Hepatocyte (in vitro differentiated cells): ENCODE measurements at regions not wholly inside any gene's neighbourhood (a gene's known extent, or its start where the extent isn't known, plus 50 kb on each side); places are given as distances from the start of the nearest gene placed in this dataset.

ENCODE experiments used
- EZH2 ChIP-seq: fragments of 200-600 bp; sonication (generic); IDR thresholded peaks from 2 replicates; pipeline ENCODE4 v1.6.1; 2016; ENCODE audit warnings: antibody characterized with exemption, mild to moderate bottlenecking, borderline replicate concordance
- EZH2phosphoT487 ChIP-seq: fragments of 200-600 bp; sonication (generic); IDR thresholded peaks from one replicate; pipeline ENCODE4 v1.6.1; 2018; ENCODE audit warnings: antibody characterized with exemption, mild to moderate bottlenecking, low read depth, moderate library complexity; ENCODE audit not compliant: unreplicated experiment, severe bottlenecking
- TF ChIP-seq, protein P1 (sequence below): fragments of 200-600 bp; sonication (generic); IDR thresholded peaks from 2 replicates; pipeline ENCODE4 v1.5.1; 2016; ENCODE audit warnings: antibody characterized with exemption, mild to moderate bottlenecking; ENCODE audit not compliant: poor library complexity

DNA sequence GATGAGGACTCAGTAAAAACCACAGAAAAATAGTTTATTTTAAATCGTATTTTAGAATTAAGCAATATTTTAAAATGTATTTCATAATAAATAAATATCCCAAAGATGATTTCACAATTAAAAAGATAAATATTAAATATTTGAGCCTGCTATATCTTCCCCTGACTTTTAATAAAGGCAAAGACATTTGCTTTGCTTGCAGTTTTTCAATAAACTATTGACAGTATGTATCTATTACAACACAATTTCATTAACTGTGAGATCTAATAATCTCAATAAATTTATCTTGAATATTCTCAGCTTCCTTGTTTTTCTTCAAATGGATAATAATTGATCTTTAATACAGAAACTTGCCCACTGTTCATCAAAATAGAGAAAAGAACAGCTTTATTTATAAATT lies 186.2 kb upstream of the TARS1 start:
- TF ChIP-seq, protein P1, sequence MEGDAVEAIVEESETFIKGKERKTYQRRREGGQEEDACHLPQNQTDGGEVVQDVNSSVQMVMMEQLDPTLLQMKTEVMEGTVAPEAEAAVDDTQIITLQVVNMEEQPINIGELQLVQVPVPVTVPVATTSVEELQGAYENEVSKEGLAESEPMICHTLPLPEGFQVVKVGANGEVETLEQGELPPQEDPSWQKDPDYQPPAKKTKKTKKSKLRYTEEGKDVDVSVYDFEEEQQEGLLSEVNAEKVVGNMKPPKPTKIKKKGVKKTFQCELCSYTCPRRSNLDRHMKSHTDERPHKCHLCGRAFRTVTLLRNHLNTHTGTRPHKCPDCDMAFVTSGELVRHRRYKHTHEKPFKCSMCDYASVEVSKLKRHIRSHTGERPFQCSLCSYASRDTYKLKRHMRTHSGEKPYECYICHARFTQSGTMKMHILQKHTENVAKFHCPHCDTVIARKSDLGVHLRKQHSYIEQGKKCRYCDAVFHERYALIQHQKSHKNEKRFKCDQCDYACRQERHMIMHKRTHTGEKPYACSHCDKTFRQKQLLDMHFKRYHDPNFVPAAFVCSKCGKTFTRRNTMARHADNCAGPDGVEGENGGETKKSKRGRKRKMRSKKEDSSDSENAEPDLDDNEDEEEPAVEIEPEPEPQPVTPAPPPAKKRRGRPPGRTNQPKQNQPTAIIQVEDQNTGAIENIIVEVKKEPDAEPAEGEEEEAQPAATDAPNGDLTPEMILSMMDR = no peak
- TF ChIP-seq EZH2 (no peak), EZH2phosphoT487 (no peak)
